LNCaP clone FGC (cell line): ENCODE measurements at regions not wholly inside any gene's neighbourhood (a gene's known extent, or its start where the extent isn't known, plus 50 kb on each side); places are given as distances from the start of the nearest gene placed in this dataset.

ENCODE experiments used
- DNase-seq: peaks from one replicate; pipeline ENCODE4 v3.0.0-alpha.2; 2011; ENCODE audit warnings: low read depth
- H3K4me3 ChIP-seq: 2 replicates; pipeline ENCODE4 v1.5.1; 2011; ENCODE audit warnings: mild to moderate bottlenecking, low read depth, low read length, control low read depth
- CTCF ChIP-seq: IDR thresholded peaks from 2 replicates; pipeline ENCODE4 v1.5.1; 2012; ENCODE audit warnings: mild to moderate bottlenecking; ENCODE audit not compliant: control insufficient read depth, insufficient read depth; ENCODE audit errors: extremely low read depth

GRCh38 chr1:68370101-68370915 lies 79.4 kb downstream of the RPE65 start:
- TF ChIP-seq CTCF = no peak
- no peak for DNase-seq
- H3K4me3 ChIP-seq = no peak overlapping the region

- no peak for DNase-seq
- TF ChIP-seq CTCF = no peak
- no peak overlapping the region for H3K4me3 ChIP-seq
Measured at GRCh38 chr1:68366572-68366971, 83.2 kb downstream of the RPE65 start.

GRCh38 chr1:68365709-68366382 lies 83.9 kb downstream of the RPE65 start:
- DNase-seq = no peak
- H3K4me3 ChIP-seq = no peak overlapping the region
- no peak for TF ChIP-seq CTCF

DNA sequence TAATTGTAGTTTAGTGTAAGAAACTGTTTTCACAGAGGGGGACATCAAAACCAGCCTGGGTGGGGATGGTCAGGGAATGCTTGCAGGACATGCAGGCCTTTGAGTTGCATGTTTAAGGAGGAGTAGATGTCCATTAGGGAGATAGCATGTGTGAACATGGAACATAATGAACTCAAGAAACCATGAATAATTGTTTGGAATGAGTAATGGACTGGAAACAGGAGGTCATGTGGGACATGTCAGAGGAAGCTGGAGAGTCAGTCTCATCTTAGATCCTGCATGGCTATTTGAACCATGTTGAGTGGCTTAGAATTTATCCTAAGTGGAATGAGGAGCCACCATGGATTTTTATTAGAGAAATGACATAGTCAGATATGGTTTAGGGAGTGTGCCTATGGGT lies 86.4 kb downstream of the RPE65 start:
- H3K4me3 ChIP-seq = no peak overlapping the region
- no peak for TF ChIP-seq CTCF
- no peak for DNase-seq

DNA sequence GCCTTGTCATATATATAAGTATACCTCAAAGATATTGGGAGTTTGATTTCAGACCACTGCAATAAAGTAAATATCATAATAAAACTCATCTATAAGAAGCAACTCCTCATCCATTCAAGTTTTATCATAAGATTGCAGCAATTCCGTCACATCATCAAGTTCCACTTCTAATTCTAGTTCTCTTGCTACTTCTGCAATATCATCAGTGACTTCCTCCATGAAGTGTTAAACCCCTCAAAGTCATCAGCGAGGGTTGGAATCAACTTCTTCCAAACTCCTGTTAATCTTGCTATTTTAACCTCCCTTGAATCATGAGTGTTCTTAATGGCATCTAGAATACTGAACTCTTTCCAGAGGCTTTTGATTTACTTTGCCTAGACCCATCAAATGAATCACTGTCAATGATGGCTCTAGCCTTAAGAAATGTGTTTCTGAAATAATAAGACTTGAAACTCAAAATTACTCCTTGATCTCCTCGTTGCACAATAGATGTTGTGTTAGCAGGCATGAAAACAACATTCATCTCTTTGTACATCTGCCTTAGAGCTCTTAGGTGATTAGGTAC lies 88.3 kb downstream of the RPE65 start:
- H3K4me3 ChIP-seq = no peak overlapping the region
- no peak for TF ChIP-seq CTCF
- no peak for DNase-seq

- no peak for DNase-seq
- no peak for TF ChIP-seq CTCF
Measured at GRCh38 chr1:68359045-68359444, 90.7 kb downstream of the RPE65 start.

GRCh38 chr1:68358439-68358838 lies 91.3 kb downstream of the RPE65 start:
- no peak for TF ChIP-seq CTCF
- no peak overlapping the region for H3K4me3 ChIP-seq
- DNase-seq = no peak

More at GRCh38 chr1:68359045-68359444, 90.7 kb downstream of the RPE65 start:
- no peak overlapping the region for H3K4me3 ChIP-seq
